Neural cell (in vitro differentiated cells): ENCODE measurements at regions not wholly inside any gene's neighbourhood (a gene's known extent, or its start where the extent isn't known, plus 50 kb on each side); places are given as distances from the start of the nearest gene placed in this dataset.

Experiments used
- H2AFZ ChIP-seq: fragments of 200-600, 300-800 bp; sonication (generic), shearing (Covaris generic); 2 replicates; pipeline ENCODE4 v1.6.0; 2014; ENCODE audit warnings: low read depth, mild to moderate bottlenecking, antibody characterized with exemption, low read length, moderate library complexity
- H3F3A ChIP-seq: fragments of 200-600 bp; shearing (Covaris generic); 2 replicates; pipeline ENCODE4 v1.6.1; 2016; ENCODE audit warnings: mild to moderate bottlenecking, moderate library complexity, mixed read lengths, antibody characterized with exemption, low read length; ENCODE audit not compliant: insufficient read depth, poor library complexity, severe bottlenecking
- H3K27ac ChIP-seq: fragments of 200-600, 300-800 bp; sonication (generic), shearing (Covaris generic); 2 replicates; pipeline ENCODE4 v1.5.1; 2014; ENCODE audit warnings: mild to moderate bottlenecking, low read length, moderate library complexity
- H3K27me3 ChIP-seq: fragments of 300-800, 200-600 bp; sonication (generic), shearing (Covaris generic); 2 replicates; pipeline ENCODE4 v1.6.0; 2014; ENCODE audit warnings: mild to moderate bottlenecking, low read depth, low read length, moderate library complexity; ENCODE audit not compliant: insufficient read depth
- H3K36me3 ChIP-seq: fragments of 300-800, 200-600 bp; sonication (generic), shearing (Covaris generic); 2 replicates; pipeline ENCODE4 v1.5.1; 2014; ENCODE audit warnings: mild to moderate bottlenecking, antibody characterized with exemption, low read length, moderate library complexity; ENCODE audit not compliant: insufficient read depth
- H3K4me2 ChIP-seq: fragments of 300-800, 200-600 bp; sonication (generic), shearing (Covaris generic); 2 replicates; pipeline ENCODE4 v1.6.0; 2014; ENCODE audit warnings: mild to moderate bottlenecking, low read length
- H3K4me3 ChIP-seq: fragments of 300-800, 200-600 bp; sonication (generic), shearing (Covaris generic); 2 replicates; pipeline ENCODE4 v1.5.1; 2014; ENCODE audit warnings: mild to moderate bottlenecking, low read length, moderate library complexity
- H3K79me2 ChIP-seq: fragments of 200-600 bp; shearing (Covaris generic); replicated peaks from 2 replicates; pipeline ENCODE4 v1.6.0; 2014; ENCODE audit warnings: mild to moderate bottlenecking, low read length, moderate library complexity; ENCODE audit not compliant: insufficient read depth
- H3K9ac ChIP-seq: fragments of 300-800, 200-600 bp; sonication (generic), shearing (Covaris generic); 2 replicates; pipeline ENCODE4 v1.6.1; 2016; ENCODE audit warnings: mild to moderate bottlenecking, low read length, mixed read lengths
- H3K9me2 ChIP-seq: fragments of 200-600 bp; shearing (Covaris generic); 2 replicates; pipeline ENCODE4 v1.6.1; 2016; ENCODE audit warnings: mild to moderate bottlenecking, low read length, mixed read lengths; ENCODE audit not compliant: insufficient read depth
- H3K9me3 ChIP-seq: fragments of 200-600, 300-800 bp; sonication (generic), shearing (Covaris generic); 2 replicates; pipeline ENCODE4 v1.6.1; 2016; ENCODE audit warnings: mild to moderate bottlenecking, mixed run types, low read length, moderate library complexity, mixed read lengths
- H4K20me1 ChIP-seq: fragments of 200-600 bp; shearing (Covaris generic); 2 replicates; pipeline ENCODE4 v1.6.1; 2016; ENCODE audit warnings: mild to moderate bottlenecking, mixed run types; ENCODE audit not compliant: insufficient read depth
- EP300 ChIP-seq: fragments of 450-650 bp; conservative IDR thresholded peaks from 2 replicates; pipeline ENCODE4 v1.6.1; 2014; ENCODE audit warnings: antibody characterized with exemption, mild to moderate bottlenecking, moderate library complexity; ENCODE audit not compliant: poor library complexity, severe bottlenecking
- EZH2 ChIP-seq: fragments of 200-600, 300-800 bp; shearing (Covaris generic), sonication (generic); IDR thresholded peaks from 2 replicates; pipeline ENCODE4 v1.6.1; 2014; ENCODE audit warnings: antibody characterized with exemption, low read length, borderline replicate concordance, mild to moderate bottlenecking; ENCODE audit not compliant: insufficient read depth, poor library complexity, severe bottlenecking
- MXI1 ChIP-seq: fragments of 450-650 bp; conservative IDR thresholded peaks from 2 replicates; pipeline ENCODE4 v1.6.1; 2014; ENCODE audit warnings: antibody characterized with exemption, mild to moderate bottlenecking; ENCODE audit not compliant: poor library complexity, severe bottlenecking
- POLR2AphosphoS5 ChIP-seq: IDR thresholded peaks from 2 replicates; pipeline ENCODE4 v1.6.1; 2012
- RAD21 ChIP-seq: fragments of 450-650 bp; conservative IDR thresholded peaks from 2 replicates; pipeline ENCODE4 v1.6.1; 2014; ENCODE audit warnings: antibody characterized with exemption, mild to moderate bottlenecking, moderate library complexity
- REST ChIP-seq: IDR thresholded peaks from 2 replicates; pipeline ENCODE4 v1.6.1; 2012; ENCODE audit warnings: borderline replicate concordance
- SMC3 ChIP-seq: fragments of 450-650 bp; conservative IDR thresholded peaks from 2 replicates; pipeline ENCODE4 v1.6.1; 2014; ENCODE audit warnings: antibody characterized with exemption, mild to moderate bottlenecking, moderate library complexity; ENCODE audit not compliant: poor library complexity
- TAF1 ChIP-seq: IDR thresholded peaks from 2 replicates; pipeline ENCODE4 v1.6.1; 2012; ENCODE audit warnings: low read depth
- TF ChIP-seq, protein P1 (sequence below): fragments of 450-650 bp; IDR thresholded peaks from 2 replicates; pipeline ENCODE4 v1.5.1; 2014; ENCODE audit warnings: antibody characterized with exemption, mild to moderate bottlenecking, moderate library complexity; ENCODE audit not compliant: poor library complexity, severe bottlenecking

- no peaks in the 10 kb centered on the region for H4K20me1 ChIP-seq
These were observed 1177.3 kb upstream of the NUDT12 start for GRCh38 chr5:104739905-104740304.

DNA sequence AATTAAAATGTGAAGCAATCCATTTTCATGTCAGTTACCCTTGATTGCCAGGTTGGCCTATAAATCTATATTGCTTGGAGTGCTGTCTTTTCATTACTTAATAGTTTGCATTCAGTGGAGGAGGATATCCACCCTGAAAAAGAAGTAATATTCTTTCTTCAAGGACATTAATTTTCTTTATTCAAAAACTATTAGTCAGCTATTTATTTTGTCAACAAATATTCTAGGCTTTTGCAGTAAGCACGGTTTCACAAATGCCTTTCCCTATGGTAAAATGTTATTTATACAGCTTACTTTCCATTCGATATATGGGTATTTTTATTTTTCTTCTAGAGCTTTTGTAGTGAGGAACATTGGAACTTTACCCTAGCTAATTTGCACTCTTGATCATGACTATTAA, 1176.9 kb upstream of the NUDT12 start:
- Histone ChIP-seq H2AFZ (no peak overlapping the region), H4K20me1 (no peaks in the 10 kb centered on the region), H3K36me3 (no peaks in the 10 kb centered on the region), H3K27ac (no peak overlapping the region), H3K9me3 (no peaks in the 10 kb centered on the region), H3K79me2 (no peaks in the 10 kb centered on the region), H3K9me2 (no peaks in the 10 kb centered on the region), H3F3A (no peaks in the 10 kb centered on the region), H3K9ac (no peak overlapping the region), H3K4me2 (no peak overlapping the region), H3K4me3 (no peak overlapping the region), H3K27me3 (no peaks in the 10 kb centered on the region)
- no peak for TF ChIP-seq RAD21
- TF ChIP-seq, protein P1, sequence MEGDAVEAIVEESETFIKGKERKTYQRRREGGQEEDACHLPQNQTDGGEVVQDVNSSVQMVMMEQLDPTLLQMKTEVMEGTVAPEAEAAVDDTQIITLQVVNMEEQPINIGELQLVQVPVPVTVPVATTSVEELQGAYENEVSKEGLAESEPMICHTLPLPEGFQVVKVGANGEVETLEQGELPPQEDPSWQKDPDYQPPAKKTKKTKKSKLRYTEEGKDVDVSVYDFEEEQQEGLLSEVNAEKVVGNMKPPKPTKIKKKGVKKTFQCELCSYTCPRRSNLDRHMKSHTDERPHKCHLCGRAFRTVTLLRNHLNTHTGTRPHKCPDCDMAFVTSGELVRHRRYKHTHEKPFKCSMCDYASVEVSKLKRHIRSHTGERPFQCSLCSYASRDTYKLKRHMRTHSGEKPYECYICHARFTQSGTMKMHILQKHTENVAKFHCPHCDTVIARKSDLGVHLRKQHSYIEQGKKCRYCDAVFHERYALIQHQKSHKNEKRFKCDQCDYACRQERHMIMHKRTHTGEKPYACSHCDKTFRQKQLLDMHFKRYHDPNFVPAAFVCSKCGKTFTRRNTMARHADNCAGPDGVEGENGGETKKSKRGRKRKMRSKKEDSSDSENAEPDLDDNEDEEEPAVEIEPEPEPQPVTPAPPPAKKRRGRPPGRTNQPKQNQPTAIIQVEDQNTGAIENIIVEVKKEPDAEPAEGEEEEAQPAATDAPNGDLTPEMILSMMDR: no peak
- no peak for TF ChIP-seq EZH2
- TF ChIP-seq TAF1: no peak
- no peak for TF ChIP-seq POLR2AphosphoS5
- TF ChIP-seq EP300: no peak
- TF ChIP-seq REST: no peak
- no peak for TF ChIP-seq SMC3
- TF ChIP-seq MXI1: no peak

More at GRCh38 chr5:104739905-104740304, 1177.3 kb upstream of the NUDT12 start:
- Histone ChIP-seq H3K79me2 (no peaks in the 10 kb centered on the region), H3K9me2 (no peaks in the 10 kb centered on the region), H3K36me3 (no peaks in the 10 kb centered on the region), H3F3A (no peaks in the 10 kb centered on the region), H2AFZ (no peak overlapping the region), H3K27me3 (no peaks in the 10 kb centered on the region), H3K9ac (no peak overlapping the region), H3K4me3 (no peak overlapping the region), H3K9me3 (no peaks in the 10 kb centered on the region), H3K4me2 (no peak overlapping the region), H3K27ac (no peak overlapping the region)
- TF ChIP-seq RAD21: no peak
- TF ChIP-seq REST: no peak
- TF ChIP-seq EZH2: no peak
- no peak for TF ChIP-seq POLR2AphosphoS5
- TF ChIP-seq, protein P1: no peak
- TF ChIP-seq TAF1: no peak
- no peak for TF ChIP-seq EP300
